Activated CD4-positive, alpha-beta T cell treated with anti-CD3 and anti-CD28 coated beads, Interleukin-2, amount 10 ng/mL, durations not matched to agents 24 days and 14 days (primary cell): ENCODE measurements at regions not wholly inside any gene's neighbourhood (a gene's known extent, or its start where the extent isn't known, plus 50 kb on each side); places are given as distances from the start of the nearest gene placed in this dataset.

Experiments used
- DNase-seq: peaks from one replicate; pipeline ENCODE4 v3.0.0; 2022
- H3K27ac Mint-ChIP-seq: one replicate; pipeline ENCODE4 v1.8.0; 2022; ENCODE audit warnings: mild to moderate bottlenecking, mixed read lengths
- H3K27me3 Mint-ChIP-seq: one replicate; pipeline ENCODE4 v1.8.0; 2022; ENCODE audit warnings: mixed read lengths
- H3K36me3 Mint-ChIP-seq: one replicate; pipeline ENCODE4 v1.8.0; 2022; ENCODE audit warnings: low read depth, mild to moderate bottlenecking, mixed read lengths
- H3K4me1 Mint-ChIP-seq: one replicate; pipeline ENCODE4 v1.8.0; 2021; ENCODE audit warnings: mixed read lengths
- H3K4me3 Mint-ChIP-seq: one replicate; pipeline ENCODE4 v1.8.0; 2022; ENCODE audit warnings: mild to moderate bottlenecking, moderate library complexity, mixed read lengths
- H3K9me3 Mint-ChIP-seq: one replicate; pipeline ENCODE4 v1.8.0; 2021; ENCODE audit warnings: mixed read lengths
- intact Hi-C: fragments of 100-400 bp; cut with micrococcal nuclease; formaldehyde crosslinking; loops from one replicate; pipeline ENCODE4 v1.15.1; 2023

DNA sequence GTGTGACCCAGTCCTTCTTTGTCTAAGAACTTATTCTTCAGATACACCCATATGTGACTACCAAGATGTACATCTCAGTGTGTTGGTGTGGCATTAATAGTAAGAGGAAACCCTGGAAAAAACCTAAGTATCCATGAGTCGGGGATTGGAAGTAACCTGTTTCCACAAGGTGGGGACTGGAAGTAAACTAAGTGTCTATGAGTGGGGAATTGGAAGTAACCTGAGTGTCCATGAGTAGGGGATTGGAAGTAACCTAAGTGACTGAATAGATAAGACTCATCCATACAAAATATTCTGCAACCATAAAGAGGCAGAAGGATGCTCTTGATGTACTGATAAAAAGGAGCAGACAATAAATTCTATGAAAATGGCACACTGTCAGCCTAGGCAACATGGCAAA lies 184.7 kb downstream of the PHETA1 start:
- no peaks in the 10 kb centered on the region for H3K36me3 Mint-ChIP-seq
- H3K9me3 Mint-ChIP-seq, result no peaks in the 10 kb centered on the region
- H3K4me1 Mint-ChIP-seq, result no peaks in the 10 kb centered on the region
- no peak overlapping the region for H3K27ac Mint-ChIP-seq
- no peak overlapping the region for H3K4me3 Mint-ChIP-seq
- H3K27me3 Mint-ChIP-seq, result peaks cover 17% of the 10 kb centered on the region
- intact Hi-C loops, result no loop called here
- DNase-seq, result no peak

DNA sequence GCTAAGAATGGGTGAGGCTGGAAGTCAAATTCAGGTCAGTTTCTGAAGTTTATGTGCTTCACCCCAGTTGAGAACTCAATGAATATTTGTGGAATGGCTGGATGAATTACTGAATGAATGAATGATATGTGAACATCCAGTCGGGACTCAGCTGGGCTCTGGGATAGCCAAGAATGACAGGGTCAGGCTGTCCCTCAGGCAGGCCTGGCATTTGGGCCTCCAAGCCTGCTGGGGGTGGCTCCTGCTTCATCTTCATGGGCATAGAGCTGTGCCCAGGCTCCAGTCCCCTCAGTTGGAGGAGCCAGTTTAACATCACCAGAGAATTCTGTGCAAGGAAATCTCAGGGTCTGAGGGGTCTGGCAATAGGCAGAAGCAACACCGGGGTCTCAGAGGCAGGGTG lies 185.8 kb downstream of the PHETA1 start:
- DNase-seq, result no peak
- no peaks in the 10 kb centered on the region for H3K4me1 Mint-ChIP-seq
- H3K4me3 Mint-ChIP-seq, result no peak overlapping the region
- peaks cover 17% of the 10 kb centered on the region for H3K27me3 Mint-ChIP-seq
- intact Hi-C loops, result no loop called here
- H3K27ac Mint-ChIP-seq, result no peak overlapping the region
- H3K36me3 Mint-ChIP-seq, result no peaks in the 10 kb centered on the region
- H3K9me3 Mint-ChIP-seq, result no peaks in the 10 kb centered on the region

DNA sequence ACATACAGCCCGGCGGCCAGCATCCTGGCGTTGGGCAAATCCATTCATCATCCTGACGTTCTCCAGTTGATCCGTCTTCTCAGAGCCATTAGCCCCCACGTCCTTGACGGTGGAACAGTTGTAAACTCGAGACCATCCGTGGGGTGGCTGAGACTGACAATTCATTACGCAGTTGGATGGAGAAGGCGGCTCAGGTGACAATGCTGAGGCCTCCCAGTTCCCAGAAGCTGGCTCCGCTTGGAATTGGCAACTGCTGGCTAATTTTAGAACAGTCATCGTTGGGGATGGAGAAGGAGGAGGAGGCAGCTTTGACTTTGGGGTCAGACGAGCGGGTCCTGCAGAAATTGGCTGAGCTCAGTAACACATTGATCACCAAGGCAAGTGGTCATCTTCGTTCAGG lies 186.5 kb downstream of the PHETA1 start:
- DNase-seq, result no peak
- intact Hi-C loops, result no loop called here
- H3K36me3 Mint-ChIP-seq, result no peaks in the 10 kb centered on the region
- H3K27ac Mint-ChIP-seq, result no peak overlapping the region
- H3K9me3 Mint-ChIP-seq, result no peaks in the 10 kb centered on the region
- no peak overlapping the region for H3K4me3 Mint-ChIP-seq
- no peaks in the 10 kb centered on the region for H3K4me1 Mint-ChIP-seq
- H3K27me3 Mint-ChIP-seq, result peaks cover 17% of the 10 kb centered on the region

DNA sequence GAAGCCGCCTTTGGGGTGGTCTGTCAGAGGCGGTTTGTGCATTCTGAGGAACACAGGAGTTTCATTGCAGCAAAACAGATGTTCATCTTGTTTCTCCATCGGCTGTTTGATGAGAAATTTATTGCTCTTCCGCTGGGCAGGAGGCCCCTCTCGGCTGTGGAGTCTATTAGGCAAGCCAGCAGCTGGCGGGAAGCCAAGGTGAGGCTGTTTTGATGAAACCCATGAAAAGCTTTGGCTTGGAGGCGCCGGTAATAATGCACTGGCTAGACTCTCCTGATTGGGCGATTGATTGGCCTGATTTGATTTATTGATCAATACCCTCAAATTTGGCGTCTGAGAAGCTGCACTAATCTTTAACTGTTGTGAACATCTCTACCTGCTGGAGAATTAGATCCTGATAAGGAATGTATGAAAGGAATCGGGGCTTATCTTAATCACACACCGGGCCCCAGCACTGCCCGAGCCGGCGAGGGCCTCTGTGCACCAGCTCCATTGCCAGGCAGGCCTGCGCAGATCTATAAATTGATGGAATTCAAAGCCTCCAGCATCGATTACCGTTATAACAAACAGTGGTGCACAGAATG lies 187.7 kb downstream of the PHETA1 start:
- no peak overlapping the region for H3K4me3 Mint-ChIP-seq
- H3K9me3 Mint-ChIP-seq, result no peaks in the 10 kb centered on the region
- DNase-seq, result no peak
- intact Hi-C loops, result no loop called here
- H3K36me3 Mint-ChIP-seq, result no peaks in the 10 kb centered on the region
- H3K27ac Mint-ChIP-seq, result no peak overlapping the region
- no peaks in the 10 kb centered on the region for H3K4me1 Mint-ChIP-seq
- H3K27me3 Mint-ChIP-seq, result peaks cover 17% of the 10 kb centered on the region

- H3K27me3 Mint-ChIP-seq, result peaks cover 20% of the 10 kb centered on the region
- H3K4me1 Mint-ChIP-seq, result no peaks in the 10 kb centered on the region
- no peak for DNase-seq
- H3K9me3 Mint-ChIP-seq, result no peaks in the 10 kb centered on the region
- H3K36me3 Mint-ChIP-seq, result no peaks in the 10 kb centered on the region
- H3K27ac Mint-ChIP-seq, result no peak overlapping the region
- intact Hi-C loops, result no loop called here
- H3K4me3 Mint-ChIP-seq, result no peak overlapping the region
Observed at GRCh38 chr12:111180426-111181142, 188.3 kb downstream of the PHETA1 start.

DNA sequence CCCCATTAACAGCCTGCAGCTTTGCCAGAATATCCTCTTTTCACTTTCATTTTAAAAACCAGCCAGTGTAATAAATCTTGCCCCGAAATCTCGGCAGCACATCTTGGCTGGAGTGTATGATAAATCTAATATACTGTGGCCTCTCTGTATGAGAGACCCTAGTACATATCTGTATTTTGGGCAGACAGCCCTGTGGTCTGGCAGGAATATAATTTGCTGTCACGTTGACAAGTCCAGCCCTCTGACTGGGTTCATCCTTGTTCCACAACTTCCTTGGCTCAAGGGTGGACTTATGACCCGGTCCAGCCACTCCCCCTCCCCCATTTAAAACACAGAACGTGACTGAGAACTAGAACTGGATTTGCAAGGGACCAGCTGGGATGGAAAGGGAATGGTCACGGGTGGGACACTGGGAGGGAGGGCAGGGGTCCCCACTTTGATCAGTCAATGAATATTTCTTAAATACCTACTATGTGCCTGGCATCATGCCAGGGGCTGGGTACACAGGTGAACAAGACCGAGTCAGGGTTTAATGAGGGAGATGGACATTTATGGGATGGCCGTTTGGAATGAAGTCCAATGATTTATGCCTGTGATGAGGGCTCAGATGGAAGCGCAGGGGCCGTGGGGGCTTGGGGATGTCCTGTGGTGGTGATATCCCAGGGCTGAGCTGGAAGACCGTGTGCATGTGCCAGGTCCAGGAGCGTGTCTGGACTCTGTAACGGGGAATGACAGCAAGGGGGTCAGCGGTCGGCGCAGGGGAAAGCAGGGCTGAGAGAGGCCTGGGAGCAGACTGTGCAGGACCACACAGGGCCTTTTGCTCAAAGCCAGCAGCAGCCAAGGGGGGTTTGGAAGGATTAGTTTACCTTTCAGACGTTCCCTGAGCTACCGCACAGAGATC lies 190.5 kb downstream of the PHETA1 start:
- H3K4me3 Mint-ChIP-seq, result no peak overlapping the region
- DNase-seq, result no peak
- H3K27me3 Mint-ChIP-seq, result peaks cover 25% of the 10 kb centered on the region
- no peak overlapping the region for H3K27ac Mint-ChIP-seq
- H3K36me3 Mint-ChIP-seq, result no peaks in the 10 kb centered on the region
- H3K9me3 Mint-ChIP-seq, result no peaks in the 10 kb centered on the region
- intact Hi-C loops, result no loop called here
- no peaks in the 10 kb centered on the region for H3K4me1 Mint-ChIP-seq

- no peak for DNase-seq
- Mint-ChIP-seq H3K27ac (no peak overlapping the region), H3K4me3 (no peak overlapping the region), H3K4me1 (peaks cover 2% of the 10 kb centered on the region), H3K9me3 (no peaks in the 10 kb centered on the region), H3K36me3 (no peaks in the 10 kb centered on the region), H3K27me3 (peaks cover 11% of the 10 kb centered on the region)
- intact Hi-C loops, result no loop called here
Observed at GRCh38 chr12:111175396-111176094, 193.3 kb downstream of the PHETA1 start.

GRCh38 chr12:111174961-111175345 lies 193.9 kb downstream of the PHETA1 start:
- DNase-seq, result no peak
- Mint-ChIP-seq H3K27me3 (peaks cover 8% of the 10 kb centered on the region), H3K4me3 (no peak overlapping the region), H3K9me3 (no peaks in the 10 kb centered on the region), H3K36me3 (no peaks in the 10 kb centered on the region), H3K27ac (no peak overlapping the region), H3K4me1 (peaks cover 2% of the 10 kb centered on the region)
- intact Hi-C loops, result no loop called here

DNA sequence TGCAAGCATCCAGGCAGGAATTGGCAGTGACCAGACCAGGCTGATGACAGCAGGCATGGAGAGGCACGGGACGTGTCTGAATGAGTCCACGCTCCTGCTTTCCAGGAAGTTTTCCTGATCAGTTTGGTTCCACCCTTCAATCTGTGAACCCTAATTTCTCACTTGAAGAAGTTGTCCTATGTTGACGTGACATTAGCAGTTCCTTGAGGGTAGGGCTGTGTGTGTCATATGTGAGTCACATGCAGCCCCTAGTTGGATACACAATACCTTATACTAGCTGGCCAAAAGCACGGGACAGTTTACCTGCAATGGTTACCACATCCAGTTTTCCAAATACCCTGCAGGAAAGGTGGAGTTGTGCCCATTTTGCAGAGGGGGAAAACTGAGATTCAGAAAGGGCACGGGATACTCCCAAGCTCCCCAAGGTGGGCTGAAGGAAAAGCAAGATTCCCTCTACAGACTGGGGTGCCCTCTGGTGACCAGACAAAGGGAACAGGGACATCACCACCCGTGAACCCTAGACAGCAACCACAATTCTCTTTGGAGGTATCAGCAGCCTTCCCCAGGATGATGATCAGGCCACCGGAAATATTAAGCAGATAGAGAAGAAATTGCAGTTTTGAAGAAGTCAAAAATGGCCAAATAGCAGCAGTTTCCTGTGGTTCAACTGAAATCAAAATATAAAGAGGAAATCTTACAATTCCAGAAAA lies 194.5 kb downstream of the PHETA1 start:
- H3K27ac Mint-ChIP-seq, result no peak overlapping the region
- intact Hi-C loops, result no loop called here
- H3K4me1 Mint-ChIP-seq, result peaks cover 2% of the 10 kb centered on the region
- no peaks in the 10 kb centered on the region for H3K36me3 Mint-ChIP-seq
- DNase-seq, result no peak
- H3K9me3 Mint-ChIP-seq, result no peaks in the 10 kb centered on the region
- peaks cover 8% of the 10 kb centered on the region for H3K27me3 Mint-ChIP-seq
- no peak overlapping the region for H3K4me3 Mint-ChIP-seq

DNA sequence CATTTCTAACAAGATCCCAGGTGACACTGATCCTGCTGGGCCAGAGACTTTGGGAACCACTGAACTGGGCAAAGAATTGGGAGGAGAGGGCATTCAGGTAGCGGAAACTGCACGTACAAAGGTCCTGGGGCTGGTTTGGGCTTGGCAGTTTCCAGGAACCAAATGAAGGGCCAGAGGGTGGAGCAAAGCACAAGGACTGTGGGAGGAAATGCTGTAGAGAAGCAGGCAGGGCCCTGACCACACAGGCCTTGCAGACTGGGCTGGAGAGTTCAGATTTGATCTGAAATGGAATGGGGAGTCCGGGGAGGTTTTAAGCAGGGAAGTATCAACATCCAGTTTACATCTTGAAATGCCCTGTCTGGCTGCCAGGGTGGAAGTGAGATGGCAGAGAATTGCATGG lies 195.1 kb downstream of the PHETA1 start:
- DNase-seq, result no peak
- peaks cover 8% of the 10 kb centered on the region for H3K27me3 Mint-ChIP-seq
- H3K4me3 Mint-ChIP-seq, result no peak overlapping the region
- peaks cover 2% of the 10 kb centered on the region for H3K4me1 Mint-ChIP-seq
- no peaks in the 10 kb centered on the region for H3K9me3 Mint-ChIP-seq
- H3K27ac Mint-ChIP-seq, result no peak overlapping the region
- intact Hi-C loops, result no loop called here
- no peaks in the 10 kb centered on the region for H3K36me3 Mint-ChIP-seq

DNA sequence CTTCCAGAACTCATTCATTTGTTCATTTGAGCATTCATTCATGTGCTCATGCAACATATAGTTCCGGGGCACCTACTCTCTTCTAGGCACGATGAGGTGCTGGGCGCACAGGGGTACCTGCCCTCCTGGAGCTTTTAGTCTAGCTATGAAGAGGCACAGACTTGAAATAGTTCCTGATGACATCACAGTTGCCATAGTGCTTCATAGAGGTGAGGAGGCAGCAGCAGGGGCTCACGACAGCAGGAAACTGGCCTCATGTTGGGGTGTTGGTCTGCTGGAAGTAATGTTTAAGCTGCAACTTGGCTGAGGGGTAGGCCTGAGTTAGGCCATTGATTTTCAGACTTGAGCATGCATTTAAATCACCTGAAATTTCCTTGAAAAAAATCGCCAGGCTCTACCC lies 195.5 kb downstream of the PHETA1 start:
- DNase-seq, result no peak
- Mint-ChIP-seq H3K36me3 (no peaks in the 10 kb centered on the region), H3K4me3 (no peak overlapping the region), H3K4me1 (peaks cover 2% of the 10 kb centered on the region), H3K9me3 (no peaks in the 10 kb centered on the region), H3K27ac (no peak overlapping the region), H3K27me3 (peaks cover 8% of the 10 kb centered on the region)
- intact Hi-C loops, result no loop called here

DNA sequence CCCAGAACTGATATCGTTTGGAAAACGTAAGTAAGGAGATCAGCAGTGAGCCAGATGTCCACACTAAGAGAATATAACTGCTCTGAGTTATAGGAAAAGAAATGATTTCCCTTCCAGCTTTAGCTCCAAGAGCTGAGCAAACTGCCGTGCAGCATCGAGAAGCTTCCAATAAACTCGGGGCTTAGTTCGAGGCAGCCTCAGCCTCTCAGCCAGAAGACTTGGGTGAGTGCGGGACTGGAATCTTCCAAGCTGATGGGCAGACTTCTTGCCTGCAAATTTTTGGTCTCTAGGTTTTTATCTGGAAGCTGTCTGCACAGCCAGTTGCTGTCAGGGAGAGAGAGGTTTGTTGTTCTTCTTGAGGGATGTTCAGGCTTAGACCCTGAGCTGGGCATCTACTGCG lies 196.1 kb downstream of the PHETA1 start:
- H3K4me1 Mint-ChIP-seq, result peaks cover 2% of the 10 kb centered on the region
- H3K27ac Mint-ChIP-seq, result no peak overlapping the region
- H3K36me3 Mint-ChIP-seq, result no peaks in the 10 kb centered on the region
- no peak overlapping the region for H3K4me3 Mint-ChIP-seq
- H3K9me3 Mint-ChIP-seq, result no peaks in the 10 kb centered on the region
- DNase-seq, result no peak
- H3K27me3 Mint-ChIP-seq, result peaks cover 8% of the 10 kb centered on the region
- intact Hi-C loops, result no loop called here

DNA sequence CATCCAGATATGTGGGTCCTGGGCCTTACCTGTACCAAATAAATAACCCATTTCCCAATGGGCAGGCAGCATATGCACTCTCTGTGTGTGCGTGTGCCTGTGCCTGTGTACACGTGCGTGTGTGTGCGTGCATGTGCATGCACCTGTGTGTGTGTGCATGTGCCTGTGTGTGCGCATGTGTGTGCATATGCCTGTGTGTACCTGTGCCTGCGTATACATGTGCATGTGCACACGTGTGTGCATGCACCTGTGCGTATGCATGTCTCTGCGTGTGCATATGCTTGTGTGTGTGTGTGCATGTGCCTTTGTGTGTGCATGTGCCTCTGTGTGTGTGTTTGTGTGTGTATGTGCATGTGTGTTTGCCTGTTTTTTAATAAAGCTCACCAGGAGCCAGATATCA lies 197.1 kb downstream of the PHETA1 start:
- no peaks in the 10 kb centered on the region for H3K9me3 Mint-ChIP-seq
- intact Hi-C loops, result no loop called here
- no peak overlapping the region for H3K4me3 Mint-ChIP-seq
- H3K27me3 Mint-ChIP-seq, result peaks cover 8% of the 10 kb centered on the region
- peaks cover 2% of the 10 kb centered on the region for H3K4me1 Mint-ChIP-seq
- H3K36me3 Mint-ChIP-seq, result no peaks in the 10 kb centered on the region
- no peak overlapping the region for H3K27ac Mint-ChIP-seq
- no peak for DNase-seq
